Transverse colon (tissue), 4 donors: ENCODE measurements at regions not wholly inside any gene's neighbourhood (a gene's known extent, or its start where the extent isn't known, plus 50 kb on each side); places are given as distances from the start of the nearest gene placed in this dataset.

ENCODE experiments used
- DNase-seq: peaks from one replicate; pipeline ENCODE4 v3.0.0-alpha.2; 2019
- H3K27ac ChIP-seq, 4 donors: fragments of 200-600 bp; sonication (generic); 2 replicates each; pipeline ENCODE4 v1.5.1; 2016 to 2018; ENCODE audit warnings: inconsistent platforms in 4 of 4
- H3K27me3 ChIP-seq: fragments of 200-600 bp; sonication (generic); 2 replicates; pipeline ENCODE4 v1.5.1; 2017; ENCODE audit warnings: inconsistent platforms
- H3K36me3 ChIP-seq, 4 donors: fragments of 200-600 bp; sonication (generic); 2 replicates each; pipeline ENCODE4 v1.5.1; 2017 to 2019; ENCODE audit warnings: inconsistent platforms in 4 of 4
- H3K4me1 ChIP-seq, 4 donors: fragments of 200-600 bp; sonication (generic); 2 replicates each; pipeline ENCODE4 v1.5.1; 2017 to 2020; ENCODE audit warnings: inconsistent platforms in 4 of 4
- H3K4me3 ChIP-seq, 4 donors: fragments of 200-600 bp; sonication (generic); 1 replicate in 1 of 4; 2 replicates in 3 of 4; pipeline versions ENCODE4 v1.5.1 to v1.6.1; 2017 to 2019; ENCODE audit warnings: inconsistent platforms in 4 of 4
- H3K9me3 ChIP-seq, 2 donors: fragments of 200-600 bp; sonication (generic); 2 replicates each; pipeline ENCODE4 v1.5.1; 2017 to 2019; ENCODE audit warnings: inconsistent platforms in 2 of 2
- CTCF ChIP-seq, 5 experiments: fragments of 200-600 bp in 3 of 5; fragments of 450-650 bp in 2 of 5; sonication (generic) in 3 of 5; IDR thresholded peaks; 1 replicate in 2 of 5; 2 replicates in 3 of 5; pipeline ENCODE4 v1.5.1; 2016 to 2017; ENCODE audit warnings: antibody characterized with exemption in 5 of 5, inconsistent platforms in 3 of 5, mild to moderate bottlenecking in 2 of 5, moderate library complexity in 1 of 5
- EP300 ChIP-seq: sonication (generic); formaldehyde crosslinking; IDR thresholded peaks from one replicate; pipeline ENCODE4 v1.6.1; 2017; ENCODE audit warnings: antibody characterized with exemption, low read depth
- POLR2A ChIP-seq: fragments of 450-650 bp; IDR thresholded peaks from one replicate; pipeline ENCODE4 v1.6.1; 2016; ENCODE audit warnings: antibody characterized with exemption, mild to moderate bottlenecking, moderate library complexity
- POLR2AphosphoS5 ChIP-seq, 3 donors: sonication (generic); formaldehyde crosslinking; IDR thresholded peaks; one replicate each; pipeline ENCODE4 v1.6.1; 2016; ENCODE audit warnings: antibody characterized with exemption in 3 of 3
- WGBS, 2 donors: methylation state at CpG; one replicate each; pipeline ENCODE4 v1.1.5; 2018; ENCODE audit warnings: low coverage in 1 of 2; 5-methylcytosine and 5-hydroxymethylcytosine counted together
- in situ Hi-C, 4 donors: fragments of 200-750 bp; cut with MboI; loops; one replicate each; pipeline versions ENCODE4 v1.15.0 to v1.15.1; 2017; ENCODE audit warnings: low sequenced_read_pairs in 3 of 4, low pct_ligation_motif_present in 1 of 4, low pct_unique_long_range_greater_than_20kb in 1 of 4
- intact Hi-C: fragments of 100-400 bp; cut with DNase I; formaldehyde crosslinking; loops from one replicate; pipeline ENCODE4 v1.15.1; 2023; ENCODE audit warnings: low total_unique reads

- WGBS, 2 donors: 35 to 40% methylated on average over 2 to 4 of the region's 4 CpGs
- in situ Hi-C loops: no loop called here
- Histone ChIP-seq H3K9me3 (no peaks in the 10 kb centered on the region), H3K27me3 (no peaks in the 10 kb centered on the region), H3K4me3 (no peak overlapping the region), H3K27ac (no peak overlapping the region), H3K4me1 (no peaks in the 10 kb centered on the region), H3K36me3 (no peaks in the 10 kb centered on the region)
- DNase-seq: no peak
- TF ChIP-seq POLR2AphosphoS5 (IDR thresholded peaks at IDR 0.05) (no peak), CTCF (IDR thresholded peaks at IDR 0.05) (no peak), EP300 (no peak), POLR2A (no peak)
- intact Hi-C loops: no loop called here
Observed at GRCh38 chr2:57598551-57598950, 448.1 kb upstream of the VRK2 start.

DNA sequence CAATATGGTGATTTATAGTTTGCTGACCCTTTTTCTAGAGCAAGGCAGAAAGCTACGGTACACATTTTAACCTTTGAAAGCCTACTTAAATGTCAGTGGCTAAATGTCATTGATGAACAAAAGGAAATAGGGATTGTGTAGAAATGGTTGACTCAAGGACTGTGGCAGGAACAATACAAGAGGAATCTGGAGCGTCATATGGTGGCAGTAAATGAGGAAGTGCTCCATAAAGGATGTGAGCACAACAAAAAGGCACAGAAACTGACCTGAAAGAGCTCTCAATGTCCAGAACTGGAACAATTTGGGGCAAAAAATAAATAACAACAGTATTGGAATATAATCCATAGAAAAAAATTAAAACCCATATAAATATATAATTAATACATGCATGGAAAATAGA is 443.9 kb upstream of the VRK2 start:
- H3K4me3 ChIP-seq: no peak overlapping the region
- no peaks in the 10 kb centered on the region for H3K4me1 ChIP-seq
- DNase-seq: no peak
- H3K9me3 ChIP-seq: no peaks in the 10 kb centered on the region
- 26 to 43% methylated on average over 2 of the region's 2 CpGs for WGBS, 2 donors
- in situ Hi-C loops (no loop called here), intact Hi-C loops (no loop called here)
- H3K36me3 ChIP-seq: no peaks in the 10 kb centered on the region
- H3K27ac ChIP-seq: no peak overlapping the region
- TF ChIP-seq POLR2A (no peak), POLR2AphosphoS5 (IDR thresholded peaks at IDR 0.05) (no peak)
- no peaks in the 10 kb centered on the region for H3K27me3 ChIP-seq

- Histone ChIP-seq H3K9me3 (no peaks in the 10 kb centered on the region), H3K4me1 (no peaks in the 10 kb centered on the region), H3K36me3 (no peaks in the 10 kb centered on the region), H3K27me3 (no peaks in the 10 kb centered on the region), H3K27ac (no peak overlapping the region), H3K4me3 (no peak overlapping the region)
- DNase-seq: no peak
- 70 to 78% methylated on average over 3 of the region's 3 CpGs for WGBS, 2 donors
- intact Hi-C loops (no loop called here), in situ Hi-C loops (no loop called here)
- no peak for TF ChIP-seq CTCF (IDR thresholded peaks at IDR 0.05)
- no peak for TF ChIP-seq EP300
- no peak for TF ChIP-seq POLR2A
- no peak for TF ChIP-seq POLR2AphosphoS5 (IDR thresholded peaks at IDR 0.05)
Observed at GRCh38 chr2:57614988-57615387, 431.6 kb upstream of the VRK2 start.

DNA sequence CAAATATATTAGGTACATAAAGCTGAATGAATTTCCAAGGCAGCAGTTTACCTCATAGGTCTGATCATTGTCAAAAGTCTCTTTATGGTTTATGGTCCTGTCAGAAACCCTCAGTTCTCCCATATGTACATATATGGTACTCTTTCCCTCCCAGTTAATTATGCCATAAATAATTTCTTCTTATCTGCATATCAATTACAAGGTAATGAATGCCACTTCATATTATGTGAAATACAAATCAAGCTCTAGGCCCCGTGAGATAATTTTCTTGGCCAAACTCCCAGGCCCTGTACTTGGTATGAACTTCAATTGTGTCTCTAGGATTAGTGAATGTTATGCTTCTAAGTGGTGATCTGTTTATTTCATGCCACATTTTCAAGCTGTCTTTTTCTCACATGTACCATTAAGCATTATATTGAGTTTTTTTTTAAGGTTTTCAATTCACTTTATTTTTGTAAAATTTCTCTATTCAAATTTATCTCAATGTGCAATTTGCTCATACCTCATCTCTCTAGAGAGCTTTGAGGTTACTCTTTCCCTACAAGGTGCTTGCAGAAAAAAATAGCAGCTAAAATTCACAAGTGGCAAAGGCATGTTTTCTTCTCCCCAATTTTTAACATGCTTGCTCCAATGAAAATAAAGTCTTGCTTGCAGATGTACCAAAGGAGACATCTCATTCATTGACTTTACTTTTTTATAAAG is 430.6 kb upstream of the VRK2 start:
- Histone ChIP-seq H3K9me3 (no peaks in the 10 kb centered on the region), H3K27ac (no peak overlapping the region), H3K36me3 (no peaks in the 10 kb centered on the region), H3K4me3 (no peak overlapping the region), H3K4me1 (no peaks in the 10 kb centered on the region), H3K27me3 (no peaks in the 10 kb centered on the region)
- in situ Hi-C loops (no loop called here), intact Hi-C loops (no loop called here)
- TF ChIP-seq POLR2A: no peak
- no peak for TF ChIP-seq EP300
- no peak for TF ChIP-seq POLR2AphosphoS5 (IDR thresholded peaks at IDR 0.05)
- no peak for TF ChIP-seq CTCF (IDR thresholded peaks at IDR 0.05)
- DNase-seq: no peak
- WGBS, 2 donors: 25 to 56% methylated on average over 1 of the region's 1 CpG

GRCh38 chr2:57617318-57617717 is 429.3 kb upstream of the VRK2 start:
- intact Hi-C loops (no loop called here), in situ Hi-C loops (no loop called here)
- no peak for TF ChIP-seq POLR2A
- TF ChIP-seq CTCF (IDR thresholded peaks at IDR 0.05): no peak
- TF ChIP-seq POLR2AphosphoS5 (IDR thresholded peaks at IDR 0.05): no peak
- TF ChIP-seq EP300: no peak
- no peaks in the 10 kb centered on the region for H3K9me3 ChIP-seq
- H3K4me1 ChIP-seq: no peaks in the 10 kb centered on the region
- H3K27ac ChIP-seq: no peak overlapping the region
- no peak overlapping the region for H3K4me3 ChIP-seq
- DNase-seq: no peak
- WGBS, 2 donors: 44 to 52% methylated on average over 2 to 3 of the region's 3 CpGs
- H3K36me3 ChIP-seq: no peaks in the 10 kb centered on the region
- no peaks in the 10 kb centered on the region for H3K27me3 ChIP-seq
